IMR-90 (cell line): ENCODE measurements at regions not wholly inside any gene's neighbourhood (a gene's known extent, or its start where the extent isn't known, plus 50 kb on each side); places are given as distances from the start of the nearest gene placed in this dataset.

Source experiments
- BHLHE40 ChIP-seq: fragments of 150-350 bp; IDR thresholded peaks from 2 replicates; pipeline ENCODE4 v1.6.1; 2016; ENCODE audit warnings: mild to moderate bottlenecking, low read depth, low read length
- CHD1 ChIP-seq: IDR thresholded peaks from 2 replicates; pipeline ENCODE4 v1.6.1; 2012; ENCODE audit warnings: low read depth, low read length, improper control_type of control experiment
- MAFK ChIP-seq: IDR thresholded peaks from 2 replicates; pipeline ENCODE4 v1.6.1; 2012; ENCODE audit warnings: low read depth, low read length, improper control_type of control experiment
- NFE2L2 ChIP-seq: fragments of 150-350 bp; IDR thresholded peaks from 2 replicates; pipeline ENCODE4 v1.6.1; 2016; ENCODE audit warnings: low read depth, mild to moderate bottlenecking, low read length
- POLR2A ChIP-seq: IDR thresholded peaks from 2 replicates; pipeline ENCODE4 v1.6.1; 2012; ENCODE audit warnings: mild to moderate bottlenecking, low read depth, low read length
- RAD21 ChIP-seq: IDR thresholded peaks from 2 replicates; pipeline ENCODE4 v1.6.1; 2012; ENCODE audit warnings: low read length, improper control_type of control experiment
- RCOR1 ChIP-seq: IDR thresholded peaks from 2 replicates; pipeline ENCODE4 v1.6.1; 2012; ENCODE audit warnings: mild to moderate bottlenecking, low read length, improper control_type of control experiment; ENCODE audit not compliant: insufficient replicate concordance
- RFX5 ChIP-seq: IDR thresholded peaks from 2 replicates; pipeline ENCODE4 v1.8.0; 2012; ENCODE audit warnings: low read depth, mild to moderate bottlenecking, low read length, moderate library complexity
- SMC3 ChIP-seq: fragments of 150-350 bp; IDR thresholded peaks from 2 replicates; pipeline ENCODE4 v1.6.1; 2016; ENCODE audit warnings: low read depth, mild to moderate bottlenecking, antibody characterized with exemption, low read length, moderate library complexity
- TF ChIP-seq, protein P1 (sequence below): conservative IDR thresholded peaks from 2 replicates; pipeline ENCODE4 v1.5.1; 2012; ENCODE audit warnings: mild to moderate bottlenecking, low read depth, low read length, improper control_type of control experiment
- TF ChIP-seq, protein P2 (sequence below): fragments of 150-350 bp; IDR thresholded peaks from 2 replicates; pipeline ENCODE4 v1.6.1; 2016; ENCODE audit warnings: low read depth, mild to moderate bottlenecking, low read length, moderate library complexity, borderline replicate concordance
- TF ChIP-seq, protein P3 (sequence below): fragments of 150-350 bp; IDR thresholded peaks from 2 replicates; pipeline ENCODE4 v1.6.1; 2017; ENCODE audit warnings: mild to moderate bottlenecking, antibody characterized with exemption, low read length, low read depth

DNA sequence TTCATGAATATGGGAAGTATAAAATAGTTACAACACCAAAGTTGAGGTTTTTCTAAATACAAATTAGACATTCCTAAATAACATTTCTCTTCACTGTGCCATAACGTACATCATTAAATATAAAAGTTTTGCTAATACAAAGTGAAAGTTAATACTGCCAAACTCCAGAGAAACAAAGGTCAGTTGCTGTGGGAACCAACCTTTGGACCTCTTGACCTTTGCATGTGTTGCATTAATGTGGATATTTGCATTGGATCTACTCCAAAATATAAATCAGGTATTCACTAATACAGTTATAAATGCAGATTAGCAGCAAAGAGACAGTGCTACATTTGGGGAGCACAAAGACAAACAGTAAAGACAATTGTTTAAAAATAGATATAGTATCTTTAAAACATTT lies 366.0 kb upstream of the USP15 start:
- no peak for TF ChIP-seq POLR2A
- no peak for TF ChIP-seq SMC3
- TF ChIP-seq, protein P1, sequence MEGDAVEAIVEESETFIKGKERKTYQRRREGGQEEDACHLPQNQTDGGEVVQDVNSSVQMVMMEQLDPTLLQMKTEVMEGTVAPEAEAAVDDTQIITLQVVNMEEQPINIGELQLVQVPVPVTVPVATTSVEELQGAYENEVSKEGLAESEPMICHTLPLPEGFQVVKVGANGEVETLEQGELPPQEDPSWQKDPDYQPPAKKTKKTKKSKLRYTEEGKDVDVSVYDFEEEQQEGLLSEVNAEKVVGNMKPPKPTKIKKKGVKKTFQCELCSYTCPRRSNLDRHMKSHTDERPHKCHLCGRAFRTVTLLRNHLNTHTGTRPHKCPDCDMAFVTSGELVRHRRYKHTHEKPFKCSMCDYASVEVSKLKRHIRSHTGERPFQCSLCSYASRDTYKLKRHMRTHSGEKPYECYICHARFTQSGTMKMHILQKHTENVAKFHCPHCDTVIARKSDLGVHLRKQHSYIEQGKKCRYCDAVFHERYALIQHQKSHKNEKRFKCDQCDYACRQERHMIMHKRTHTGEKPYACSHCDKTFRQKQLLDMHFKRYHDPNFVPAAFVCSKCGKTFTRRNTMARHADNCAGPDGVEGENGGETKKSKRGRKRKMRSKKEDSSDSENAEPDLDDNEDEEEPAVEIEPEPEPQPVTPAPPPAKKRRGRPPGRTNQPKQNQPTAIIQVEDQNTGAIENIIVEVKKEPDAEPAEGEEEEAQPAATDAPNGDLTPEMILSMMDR, result no peak
- TF ChIP-seq RCOR1, result no peak
- TF ChIP-seq, protein P2, sequence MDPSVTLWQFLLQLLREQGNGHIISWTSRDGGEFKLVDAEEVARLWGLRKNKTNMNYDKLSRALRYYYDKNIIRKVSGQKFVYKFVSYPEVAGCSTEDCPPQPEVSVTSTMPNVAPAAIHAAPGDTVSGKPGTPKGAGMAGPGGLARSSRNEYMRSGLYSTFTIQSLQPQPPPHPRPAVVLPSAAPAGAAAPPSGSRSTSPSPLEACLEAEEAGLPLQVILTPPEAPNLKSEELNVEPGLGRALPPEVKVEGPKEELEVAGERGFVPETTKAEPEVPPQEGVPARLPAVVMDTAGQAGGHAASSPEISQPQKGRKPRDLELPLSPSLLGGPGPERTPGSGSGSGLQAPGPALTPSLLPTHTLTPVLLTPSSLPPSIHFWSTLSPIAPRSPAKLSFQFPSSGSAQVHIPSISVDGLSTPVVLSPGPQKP, result no peak
- no peak for TF ChIP-seq MAFK
- no peak for TF ChIP-seq RAD21
- no peak for TF ChIP-seq CHD1
- no peak for TF ChIP-seq NFE2L2
- TF ChIP-seq RFX5, result no peak
- no peak for TF ChIP-seq BHLHE40
- TF ChIP-seq, protein P3, sequence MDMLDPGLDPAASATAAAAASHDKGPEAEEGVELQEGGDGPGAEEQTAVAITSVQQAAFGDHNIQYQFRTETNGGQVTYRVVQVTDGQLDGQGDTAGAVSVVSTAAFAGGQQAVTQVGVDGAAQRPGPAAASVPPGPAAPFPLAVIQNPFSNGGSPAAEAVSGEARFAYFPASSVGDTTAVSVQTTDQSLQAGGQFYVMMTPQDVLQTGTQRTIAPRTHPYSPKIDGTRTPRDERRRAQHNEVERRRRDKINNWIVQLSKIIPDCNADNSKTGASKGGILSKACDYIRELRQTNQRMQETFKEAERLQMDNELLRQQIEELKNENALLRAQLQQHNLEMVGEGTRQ, result no peak
